Heart right ventricle (tissue), 16 donors: ENCODE measurements at regions not wholly inside any gene's neighbourhood (a gene's known extent, or its start where the extent isn't known, plus 50 kb on each side); places are given as distances from the start of the nearest gene placed in this dataset.

ENCODE experiments used
- ATAC-seq, 8 donors: fragments of 200-7000 bp; cut with Tn5 transposase; one replicate each; pipeline ENCODE4 v1.9.1; 2020; ENCODE audit warnings: mild to moderate bottlenecking in 8 of 8, moderate library complexity in 8 of 8, moderate number of reproducible peaks in 1 of 8
- DNase-seq, 2 donors: peaks; one replicate each; pipeline ENCODE4 v3.0.0-alpha.2; 2020
- H3K27ac ChIP-seq, 10 donors: fragments of 200-600 bp; sonication (generic) in 2 of 10; one replicate each; pipeline versions ENCODE4 v1.5.0 to v1.8.0; 2020 to 2022; ENCODE audit warnings: mild to moderate bottlenecking in 3 of 10
- H3K27me3 ChIP-seq, 7 donors: fragments of 200-600 bp; one replicate each; pipeline ENCODE4 v1.8.0; 2021 to 2022; ENCODE audit warnings: mild to moderate bottlenecking in 2 of 7
- H3K36me3 ChIP-seq, 9 donors: fragments of 200-600 bp; sonication (generic) in 1 of 9; one replicate each; pipeline versions ENCODE4 v1.5.0 to v1.8.0; 2020 to 2022; ENCODE audit warnings: mild to moderate bottlenecking in 2 of 9
- H3K4me1 ChIP-seq, 9 donors: fragments of 200-600 bp; sonication (generic) in 1 of 9; one replicate each; pipeline versions ENCODE4 v1.5.0 to v1.8.0; 2020 to 2022; ENCODE audit warnings: mild to moderate bottlenecking in 4 of 9
- H3K4me3 ChIP-seq, 10 donors: fragments of 200-600 bp; sonication (generic) in 2 of 10; one replicate each; pipeline versions ENCODE4 v1.5.0 to v1.8.0; 2020 to 2022; ENCODE audit warnings: mild to moderate bottlenecking in 7 of 10, moderate library complexity in 2 of 10
- H3K9me3 ChIP-seq, 11 donors: fragments of 200-600 bp in 10 of 11; sonication (generic) in 2 of 11; one replicate each; pipeline versions ENCODE4 v1.5.0 to v1.8.0; 2013 to 2022; ENCODE audit warnings: mild to moderate bottlenecking in 2 of 11, control low read depth in 1 of 11, moderate library complexity in 1 of 11
- CTCF ChIP-seq, 9 donors: fragments of 200-600 bp; sonication (generic) in 2 of 9; IDR thresholded peaks; one replicate each; pipeline versions ENCODE4 v1.5.0 to v1.8.0; 2021 to 2022; ENCODE audit warnings: antibody characterized with exemption in 9 of 9, mild to moderate bottlenecking in 5 of 9, moderate library complexity in 1 of 9
- WGBS, 2 donors: extraction: QIAGEN DNeasy Blood & Tissue Kit; methylation state at CpG; one replicate each; pipeline ENCODE4 v1.1.7; 2013; ENCODE audit warnings: inconsistent platforms in 1 of 2; 5-methylcytosine and 5-hydroxymethylcytosine counted together
- intact Hi-C, 10 donors: fragments of 100-400 bp; cut with DNase I; formaldehyde crosslinking; loops; one replicate each; pipeline versions ENCODE4 v1.11.1 to v1.14.2; 2022
- donor health status: Arrhythmogenic right ventricular cardiomyopathy.
- donor health status: ischemic (EF 13 %, LVEDD 7.1; RV severe dilation, severe dysfunction).
- donor health status: healthy with polysubstance abuse.
- donor health status: DM: no; HTN: yes; CAD: no.
- donor health status: DM: no; HTN: no; CAD: no.
- donor health status: ischemic (EF 25% LVEDD 6.9; RV normal size, moderate dysfunction).
- donor health status: ischemic (EF 25% LVEDD 5.7; RV mildly dilated, moderate dysfunction).
- donor health status: healthy.
- donor health status: DM: yes; HTN: yes; CAD: no.
- donor health status: Ischemic cardiomyopathy.
- donor health status: ischemic (EF 35%, LVEDD 5.7; RV mildly dilated, moderate dysfunction).
- donor health status: nonischemic (EF 11% LVEDD 7.7; RV severe dilation, severe dysfunction).
- donor health status: DM: yes; HTN: yes; CAD: no.
- donor health status: PGD.
- donor health status: ischemic (EF 29% LVEDD 5.4; RV normal size, mild dysfunction).
- donor health status: nonischemic (EF 23%, LVEDD 6.1; RV moderate dilation, normal function).

GRCh38 chr17:53740312-53740711 is 82.4 kb upstream of the KIF2B start:
- Histone ChIP-seq H3K9me3 (no peaks in the 10 kb centered on the region), H3K36me3 (no peaks in the 10 kb centered on the region), H3K4me3 (no peak overlapping the region), H3K4me1 (no peaks in the 10 kb centered on the region), H3K27me3 (no peaks in the 10 kb centered on the region), H3K27ac (no peak overlapping the region)
- ATAC-seq (no peak), DNase-seq (no peak)
- WGBS, 2 donors: 95 to 98% methylated on average over 1 of the region's 1 CpG
- TF ChIP-seq CTCF (IDR thresholded peaks at IDR 0.05): no peak
- intact Hi-C loops: loop anchor here in 1 of 10 donors (10.0 kb wide), 1 partner anchor 64 kb away; no protein-coding TSS in a partner anchor

- Histone ChIP-seq H3K9me3 (peaks cover 0 to 4% (median 0%) of the 10 kb centered on the region in 11 donors), H3K27me3 (no peaks in the 10 kb centered on the region), H3K36me3 (no peaks in the 10 kb centered on the region), H3K4me3 (no peak overlapping the region), H3K4me1 (no peaks in the 10 kb centered on the region), H3K27ac (no peak overlapping the region)
- ATAC-seq (no peak), DNase-seq (no peak)
- WGBS, 2 donors: 68 to 73% methylated on average over 5 of the region's 5 CpGs
- intact Hi-C loops: no loop called here
- no peak for TF ChIP-seq CTCF (IDR thresholded peaks at IDR 0.05)
These were observed 86.0 kb upstream of the KIF2B start for GRCh38 chr17:53736516-53737240.

GRCh38 chr17:53724726-53725125 is 98.0 kb upstream of the KIF2B start:
- intact Hi-C loops: no loop called here
- 90 to 91% methylated on average over 1 of the region's 1 CpG for WGBS, 2 donors
- H3K27ac ChIP-seq: no peak overlapping the region
- DNase-seq: no peak
- H3K9me3 ChIP-seq: peaks cover 0 to 40% (median 0%) of the 10 kb centered on the region in 11 donors
- no peaks in the 10 kb centered on the region for H3K4me1 ChIP-seq
- H3K36me3 ChIP-seq: no peaks in the 10 kb centered on the region
- H3K4me3 ChIP-seq: no peak overlapping the region
- TF ChIP-seq CTCF (IDR thresholded peaks at IDR 0.05): no peak
- H3K27me3 ChIP-seq: no peaks in the 10 kb centered on the region
- no peak for ATAC-seq

DNA sequence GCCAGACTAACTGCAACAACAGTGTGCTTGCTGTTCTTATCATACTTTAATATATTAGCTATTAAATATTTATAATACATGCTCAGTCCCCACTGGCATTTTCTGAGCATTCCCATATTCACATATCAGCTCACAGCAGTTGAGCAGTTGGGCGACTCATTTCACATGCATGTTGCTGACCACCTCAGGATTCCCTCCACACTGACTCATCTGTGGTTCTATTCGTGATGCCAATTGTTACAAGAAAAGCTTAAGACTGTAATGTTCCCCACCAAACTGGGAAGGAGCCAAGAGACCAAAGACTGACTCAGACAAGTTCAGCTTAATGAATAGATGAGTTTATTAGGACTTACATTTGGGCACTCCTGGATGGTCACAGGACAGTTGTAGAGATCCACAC is 100.3 kb upstream of the KIF2B start:
- Histone ChIP-seq H3K9me3 (peaks cover 0 to 22% (median 0%) of the 10 kb centered on the region in 11 donors), H3K36me3 (no peaks in the 10 kb centered on the region), H3K27me3 (no peaks in the 10 kb centered on the region), H3K27ac (no peak overlapping the region), H3K4me3 (no peak overlapping the region), H3K4me1 (no peaks in the 10 kb centered on the region)
- 55% methylated on average over 2 of the region's 2 CpGs for WGBS, 2 donors
- no peak for TF ChIP-seq CTCF (IDR thresholded peaks at IDR 0.05)
- DNase-seq: no peak
- intact Hi-C loops: no loop called here
- ATAC-seq: no peak
